Stimulated activated CD8-positive, alpha-beta memory T cell treated with anti-CD3 and anti-CD28 coated beads, Interleukin-15, amount 100 ng/mL, for 24 hours (primary cell): ENCODE measurements at regions not wholly inside any gene's neighbourhood (a gene's known extent, or its start where the extent isn't known, plus 50 kb on each side); places are given as distances from the start of the nearest gene placed in this dataset.

ENCODE experiments used
- DNase-seq: peaks from one replicate; pipeline ENCODE4 v3.0.0-alpha.2; 2020; ENCODE audit warnings: low read depth

DNA sequence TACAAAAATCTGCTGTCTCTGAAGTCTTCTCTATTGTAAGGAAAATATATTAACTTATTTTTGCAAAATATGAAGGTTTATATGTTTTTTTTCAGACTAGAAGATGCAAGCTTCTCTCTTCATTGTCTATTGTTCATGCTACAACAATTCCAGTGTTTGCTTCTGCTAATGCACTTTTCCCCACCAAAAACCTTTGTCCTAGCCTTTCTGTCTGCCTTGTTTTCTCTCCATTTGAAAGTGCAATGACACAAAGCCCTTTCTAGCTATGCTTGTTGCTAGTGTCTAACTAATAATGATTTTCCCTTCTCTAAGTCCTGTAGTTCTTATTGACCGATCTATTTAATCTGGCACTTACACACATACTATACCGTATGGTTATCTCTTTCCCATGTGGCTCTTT lies 369.5 kb upstream of the CELF4 start:
- DNase-seq: no peak

DNA sequence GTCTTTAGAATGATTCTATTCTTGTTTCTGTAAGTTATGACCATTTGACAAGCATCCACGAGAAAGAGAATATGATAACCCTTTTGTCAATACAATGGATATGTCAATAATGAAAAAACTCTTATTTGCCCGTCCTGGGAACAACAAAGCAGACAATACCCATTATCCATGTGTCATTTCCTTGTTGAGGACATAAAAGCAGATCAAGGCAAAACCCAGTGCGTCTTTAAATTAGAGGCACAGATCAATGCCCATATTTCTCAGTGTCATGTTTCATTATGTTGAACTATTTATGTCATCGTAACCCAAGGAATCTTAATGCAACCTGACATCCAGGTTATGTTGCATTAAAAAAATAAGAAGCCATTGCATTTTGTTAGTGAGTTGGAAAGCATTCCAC lies 365.0 kb upstream of the CELF4 start:
- DNase-seq: no peak

DNA sequence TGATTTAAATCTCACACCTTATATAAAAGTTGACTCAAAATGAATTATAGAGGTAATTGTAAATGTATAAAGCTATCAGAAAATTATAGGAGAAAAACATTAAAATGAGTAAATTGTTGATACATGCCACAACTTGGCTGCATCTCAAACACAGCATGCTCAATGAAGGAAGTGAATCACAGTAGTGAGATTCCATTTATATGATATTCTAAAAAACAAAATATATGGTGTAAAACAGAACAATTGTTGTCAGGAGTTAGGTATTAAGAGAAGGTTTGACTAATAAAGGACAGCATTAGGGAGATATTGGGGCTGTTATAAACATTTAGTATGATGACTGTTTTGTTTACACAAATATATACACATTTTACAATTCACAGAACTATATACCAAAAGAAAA lies 356.6 kb upstream of the CELF4 start:
- no peak for DNase-seq

DNA sequence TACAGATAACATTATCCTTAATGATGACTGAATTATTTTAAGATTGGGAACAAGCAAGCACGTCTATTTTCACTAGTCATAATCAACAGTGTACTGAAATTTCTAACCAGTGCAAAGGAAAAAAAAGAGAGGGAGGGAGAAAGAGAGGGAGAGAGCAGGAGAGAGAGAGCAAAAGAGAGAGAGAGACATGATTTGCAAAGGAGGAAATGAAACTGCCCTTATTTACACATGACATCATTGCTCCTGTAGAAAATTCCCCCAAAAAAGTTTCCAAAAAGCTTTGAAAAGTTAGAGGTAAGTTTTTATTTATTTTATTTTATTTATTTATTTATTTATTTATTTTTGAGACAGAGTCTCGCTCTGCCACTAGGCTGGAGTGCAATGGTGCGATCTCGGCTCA lies 355.3 kb upstream of the CELF4 start:
- no peak for DNase-seq

DNA sequence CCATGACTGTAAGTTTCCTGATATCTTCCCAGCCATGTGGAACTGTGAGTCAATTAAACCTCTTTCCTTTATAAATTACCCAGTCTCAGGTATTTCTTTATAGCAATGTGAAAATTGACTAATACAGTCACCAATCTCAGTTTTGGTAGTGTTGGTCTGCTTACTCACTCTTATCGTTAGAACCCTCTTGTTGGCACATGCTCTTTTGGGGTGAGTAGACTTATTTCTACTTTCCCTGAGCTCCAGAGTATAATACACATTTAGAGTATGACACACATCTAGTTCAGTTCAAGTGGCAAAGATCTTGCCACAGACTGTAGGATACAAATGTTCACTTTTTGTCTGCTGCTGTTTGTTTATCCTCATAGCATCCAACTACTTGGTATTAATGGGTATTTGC lies 347.5 kb upstream of the CELF4 start:
- no peak for DNase-seq

DNA sequence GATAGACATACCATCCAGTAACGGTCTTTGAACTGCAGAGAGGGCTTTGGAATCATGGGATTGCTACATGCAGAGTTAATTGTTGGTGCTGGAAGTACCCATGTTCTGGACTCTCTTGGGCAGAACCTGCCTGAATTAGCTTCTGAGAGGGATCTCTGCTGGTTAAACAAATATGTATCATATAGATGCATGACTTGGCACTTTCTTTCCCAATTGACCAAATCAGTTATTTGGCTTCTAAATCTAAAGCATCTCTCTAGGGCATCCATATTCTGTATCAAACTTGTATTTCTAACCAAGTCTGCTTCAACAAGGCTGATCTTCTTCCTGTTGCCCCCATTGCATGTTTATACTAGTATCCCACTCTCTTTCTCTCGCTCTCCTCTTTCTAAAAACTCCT lies 336.7 kb upstream of the CELF4 start:
- DNase-seq: no peak

DNA sequence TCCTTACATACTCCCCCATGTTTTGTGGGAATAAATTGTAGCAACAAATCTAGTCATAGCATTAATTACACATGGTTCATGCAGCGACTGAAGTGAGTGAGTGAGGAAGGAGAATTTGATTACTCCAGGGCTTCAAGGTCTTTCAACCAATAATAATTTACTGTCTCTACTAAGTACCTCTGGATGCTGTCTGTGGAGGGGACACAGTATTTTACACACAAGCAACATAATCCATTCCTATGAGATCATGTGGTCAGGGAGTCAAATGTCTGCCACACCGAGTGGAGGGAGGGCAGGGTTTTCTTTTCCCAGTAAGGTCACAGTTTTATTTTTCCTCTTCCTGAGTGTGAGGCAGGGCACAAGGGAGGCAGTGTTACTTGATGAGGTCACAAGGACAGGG lies 334.7 kb upstream of the CELF4 start:
- DNase-seq: no peak

DNA sequence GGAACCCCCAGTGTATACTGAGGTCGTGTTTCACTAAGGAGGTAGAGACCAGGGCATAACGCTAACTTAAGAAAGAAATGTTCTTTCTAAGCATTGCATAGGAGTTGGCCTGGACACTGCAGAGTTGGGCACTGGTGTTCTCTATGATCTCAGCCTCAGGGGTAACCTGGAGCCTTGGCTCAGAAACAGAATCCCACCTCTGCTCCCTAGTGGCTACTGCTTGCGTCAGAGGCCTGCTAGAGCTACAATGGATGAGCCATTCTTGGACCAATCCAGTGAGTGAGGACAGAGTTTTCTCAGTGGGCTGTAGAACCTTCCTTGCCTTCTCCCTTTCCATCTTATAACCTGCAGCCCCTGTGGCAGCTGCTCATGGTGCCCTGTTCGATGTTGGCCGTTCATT lies 324.4 kb upstream of the CELF4 start:
- no peak for DNase-seq

DNA sequence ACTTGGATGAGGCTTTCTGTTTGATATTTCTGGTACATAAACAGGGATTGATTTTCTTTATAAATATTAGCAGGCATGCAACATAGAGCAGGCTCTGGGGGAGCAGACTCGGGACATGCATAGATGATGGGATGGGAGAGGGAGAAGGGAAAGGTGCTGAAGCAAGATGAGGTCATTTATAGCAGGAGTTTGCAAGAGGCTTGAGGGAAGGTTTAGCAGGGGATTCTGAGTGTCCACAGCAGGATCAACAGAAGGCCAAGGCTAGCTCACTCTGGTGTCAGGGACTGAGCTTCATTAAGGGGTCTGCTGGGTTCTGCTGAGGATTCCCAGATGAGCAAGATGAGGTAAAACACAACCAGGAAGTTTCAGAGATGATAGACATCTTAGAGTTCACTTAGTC lies 309.1 kb upstream of the CELF4 start:
- no peak for DNase-seq

DNA sequence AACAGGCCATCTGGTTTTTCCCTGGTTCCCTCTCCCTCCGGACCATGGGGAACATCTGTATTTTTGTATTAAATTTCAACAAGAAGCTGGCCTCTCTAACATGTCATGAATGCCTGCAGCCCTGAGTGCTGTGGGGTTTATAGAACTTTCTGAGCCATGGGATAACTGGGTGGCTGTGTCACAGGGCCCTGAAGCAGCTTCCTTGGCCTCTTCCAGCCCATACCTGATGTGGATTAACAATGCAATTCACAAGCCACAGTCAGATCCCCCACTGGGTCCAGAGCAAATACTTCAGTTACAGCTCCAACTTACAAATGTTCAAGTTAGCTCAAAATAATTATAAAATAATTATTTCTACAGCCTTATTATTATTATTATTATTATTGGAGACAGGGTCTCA lies 307.8 kb upstream of the CELF4 start:
- no peak for DNase-seq

DNA sequence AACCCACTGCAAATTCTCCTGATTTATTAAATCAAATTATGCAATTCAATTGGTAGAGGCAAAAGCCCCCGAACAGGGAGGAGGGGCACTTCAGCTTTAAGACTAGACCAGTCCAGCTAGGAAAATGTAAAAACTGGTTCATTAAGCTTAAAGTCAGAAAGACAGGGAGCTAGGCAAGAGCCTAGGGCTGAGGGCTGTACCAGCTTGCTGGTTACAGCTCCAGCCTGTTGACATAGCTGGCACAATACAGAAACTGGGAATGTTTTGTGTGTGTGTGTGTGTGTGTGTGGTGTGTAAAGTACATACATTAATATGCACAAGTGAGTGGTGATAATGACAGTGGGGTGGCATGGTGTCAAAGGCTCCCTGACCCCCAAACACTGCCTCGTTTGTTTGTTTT lies 307.0 kb upstream of the CELF4 start:
- DNase-seq: no peak

DNA sequence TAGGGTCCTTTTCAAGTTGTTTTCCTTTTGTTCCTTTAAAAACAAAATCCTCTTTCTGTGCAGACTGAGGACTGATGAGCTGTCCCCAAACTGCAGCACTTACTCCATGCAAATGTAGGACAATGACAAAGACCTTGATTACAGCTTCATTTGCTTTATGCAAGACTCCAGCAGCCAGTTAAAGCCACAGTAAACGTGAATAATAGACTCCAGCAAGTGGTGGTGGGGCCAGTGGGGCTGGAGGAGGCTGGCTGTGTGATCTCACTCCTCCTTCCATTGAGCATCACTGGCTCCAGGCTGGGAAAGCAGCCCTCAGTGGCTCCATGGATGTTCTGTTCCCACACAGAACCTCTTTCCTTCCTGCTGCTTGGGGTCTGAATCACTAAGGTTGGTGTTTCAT lies 306.0 kb upstream of the CELF4 start:
- no peak for DNase-seq

DNA sequence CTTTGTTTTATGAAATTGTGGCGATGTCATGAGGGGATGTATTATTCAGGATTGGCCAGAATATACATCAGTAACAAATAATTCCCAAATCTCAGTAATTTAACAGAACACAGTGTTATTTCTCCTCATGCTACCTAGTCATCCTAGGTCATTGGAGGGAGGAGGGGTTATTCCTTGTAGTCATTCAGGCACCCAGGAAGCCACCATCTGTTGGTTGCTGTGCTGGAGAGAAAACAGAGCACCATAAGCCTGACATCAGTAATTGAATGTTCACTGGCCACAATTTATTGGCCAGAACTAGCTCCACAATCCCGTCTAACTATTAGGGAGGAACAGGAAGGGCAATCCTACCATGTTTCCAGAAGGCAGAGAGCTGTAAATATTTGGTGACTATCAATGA lies 303.5 kb upstream of the CELF4 start:
- no peak for DNase-seq

DNA sequence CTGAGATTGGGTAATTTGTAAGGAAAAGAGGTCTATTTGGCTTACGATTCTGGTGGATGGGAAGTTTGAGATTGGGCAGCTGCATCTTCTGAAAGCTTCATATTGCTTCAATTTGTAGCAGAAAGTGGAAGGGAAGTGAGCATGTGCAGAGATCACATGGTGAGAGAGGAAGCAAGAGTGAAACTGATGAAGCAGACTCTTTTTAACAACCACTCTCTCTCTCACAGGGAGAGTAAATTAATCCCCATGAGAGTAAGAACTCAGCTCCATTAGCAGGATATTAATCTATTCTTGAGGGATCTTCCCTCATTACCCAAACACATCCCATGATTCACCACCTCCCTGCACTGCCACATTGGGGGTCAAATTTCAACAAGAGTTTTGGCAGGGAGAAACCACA lies 298.5 kb upstream of the CELF4 start:
- DNase-seq: no peak

DNA sequence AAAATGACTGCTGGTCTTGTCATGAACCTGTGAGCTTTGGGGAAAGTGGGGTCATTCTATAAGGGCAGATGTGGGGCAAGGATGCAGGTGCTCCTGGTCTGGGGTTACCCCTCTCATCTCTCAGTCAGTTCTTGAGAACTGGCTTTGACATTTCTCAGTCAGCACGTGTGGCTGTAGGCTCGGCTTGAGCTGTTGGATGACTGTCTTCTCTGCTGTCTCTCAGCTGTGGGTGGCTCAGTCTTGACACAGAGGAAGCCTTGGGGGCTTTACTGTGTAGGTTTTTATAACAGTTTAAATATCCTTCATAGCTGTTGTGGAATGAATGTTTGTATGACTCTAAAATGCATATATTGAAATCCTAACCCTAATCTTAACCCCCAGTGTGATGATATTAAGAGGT lies 296.4 kb upstream of the CELF4 start:
- DNase-seq: no peak

DNA sequence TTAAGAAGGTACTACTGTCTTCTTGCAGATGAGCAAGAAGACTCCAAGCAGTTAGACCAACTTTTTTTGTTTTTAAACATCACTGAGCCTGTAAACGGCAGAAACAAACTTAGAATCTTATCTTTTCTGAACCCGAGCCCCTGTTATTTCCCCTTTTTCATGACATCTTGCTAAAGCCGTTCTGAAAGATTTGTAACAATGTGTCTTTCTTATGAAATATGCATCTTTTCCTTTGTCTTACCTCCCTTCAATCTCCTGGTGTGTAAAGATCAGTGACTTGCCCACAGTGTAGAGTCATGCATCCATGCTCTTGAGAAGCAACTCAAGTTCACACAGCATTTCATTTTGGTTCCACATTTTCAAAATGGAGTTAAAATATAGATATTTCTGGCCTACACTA lies 288.8 kb upstream of the CELF4 start:
- no peak for DNase-seq

DNA sequence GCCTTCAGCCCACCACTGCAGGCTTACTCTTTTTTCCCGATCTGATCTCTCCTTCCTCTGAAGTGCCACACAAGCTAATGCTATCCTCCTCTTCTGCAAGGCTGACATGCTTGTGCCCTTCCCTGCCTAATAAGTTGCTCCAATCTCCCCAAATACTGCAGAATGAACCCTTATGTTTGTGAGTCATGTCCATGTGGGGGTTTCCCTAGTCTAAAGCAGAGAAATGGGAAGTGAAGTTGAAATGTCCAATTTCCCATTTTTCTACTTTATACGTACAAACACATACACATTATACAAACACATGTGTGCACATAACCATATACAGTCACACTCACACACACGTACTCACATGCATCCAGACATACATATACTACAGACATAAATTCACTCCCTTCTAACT lies 288.1 kb upstream of the CELF4 start:
- DNase-seq: no peak

DNA sequence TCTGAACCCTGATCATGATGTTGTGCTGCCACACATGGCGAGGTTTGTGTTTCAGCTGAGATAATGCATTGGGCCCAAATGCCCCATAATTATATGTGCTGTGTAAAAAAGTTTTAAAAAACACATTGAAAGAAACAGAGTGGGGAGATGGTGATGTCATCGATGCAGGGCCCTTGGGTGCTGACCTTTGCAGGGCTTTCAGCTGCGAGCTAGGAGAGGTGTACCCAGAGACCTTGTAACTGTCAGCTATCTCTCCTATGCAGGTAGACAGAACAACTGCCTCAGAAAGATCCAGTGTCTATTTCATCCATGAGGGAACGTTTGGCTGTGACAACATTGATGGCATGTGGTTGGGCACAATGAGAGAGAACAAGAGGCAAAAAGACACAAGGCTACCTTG lies 286.9 kb upstream of the CELF4 start:
- no peak for DNase-seq

DNA sequence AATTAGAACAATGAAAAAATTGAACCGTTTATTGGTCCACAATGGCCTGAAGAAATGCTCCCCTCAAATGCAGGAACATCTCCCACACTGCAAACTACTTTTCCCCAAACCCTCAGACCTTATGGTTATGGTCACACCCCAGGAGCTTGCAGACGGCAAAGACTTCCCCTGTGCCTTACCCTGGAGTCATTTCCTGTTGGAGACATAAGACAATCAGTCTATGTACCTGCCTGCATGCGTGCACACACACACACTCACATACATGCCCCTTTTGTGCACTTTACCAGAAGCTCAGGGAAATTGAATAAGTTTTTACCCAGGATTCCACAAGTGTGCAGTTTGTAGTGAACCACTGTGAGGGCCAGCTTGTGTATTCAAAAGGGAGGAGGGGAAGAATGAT lies 281.9 kb upstream of the CELF4 start:
- DNase-seq: no peak

DNA sequence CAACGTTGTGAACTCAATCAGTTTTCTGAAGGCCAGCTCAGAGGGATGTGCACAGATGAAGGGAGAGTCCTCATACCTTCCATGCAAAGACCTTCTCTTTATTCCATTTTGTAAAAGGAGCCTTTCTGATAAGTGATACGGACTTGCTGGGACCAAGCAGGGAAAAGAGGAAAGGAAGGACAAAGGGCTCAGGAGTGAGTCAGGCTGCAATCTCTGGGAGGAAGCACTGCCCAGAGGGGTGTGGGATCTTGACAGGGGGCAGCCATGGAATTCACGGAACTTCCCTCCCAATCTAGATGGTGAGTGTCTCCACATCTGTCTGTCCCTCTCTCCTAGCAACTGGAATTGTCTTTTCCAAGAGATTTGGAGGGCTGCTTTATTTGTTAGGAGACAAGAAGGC lies 281.4 kb upstream of the CELF4 start:
- no peak for DNase-seq

DNA sequence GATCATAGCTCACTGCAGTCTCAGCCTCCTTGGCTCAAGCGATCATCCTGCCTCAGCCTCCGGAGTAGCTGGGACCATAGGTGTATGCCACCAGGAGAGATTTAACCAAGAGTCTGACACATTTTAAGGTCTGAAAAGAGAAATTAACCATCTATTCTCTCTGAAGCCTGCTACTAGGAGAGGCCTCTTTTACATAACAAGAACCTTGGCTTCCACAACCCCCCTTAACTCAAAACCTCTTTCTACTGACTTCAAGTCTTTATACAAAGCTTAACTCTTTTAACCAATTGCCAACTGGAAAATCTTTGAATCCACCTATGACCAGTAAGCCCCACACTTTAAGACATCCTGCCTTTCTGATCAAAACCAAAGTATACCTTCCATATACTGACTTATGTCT lies 279.9 kb upstream of the CELF4 start:
- no peak for DNase-seq

DNA sequence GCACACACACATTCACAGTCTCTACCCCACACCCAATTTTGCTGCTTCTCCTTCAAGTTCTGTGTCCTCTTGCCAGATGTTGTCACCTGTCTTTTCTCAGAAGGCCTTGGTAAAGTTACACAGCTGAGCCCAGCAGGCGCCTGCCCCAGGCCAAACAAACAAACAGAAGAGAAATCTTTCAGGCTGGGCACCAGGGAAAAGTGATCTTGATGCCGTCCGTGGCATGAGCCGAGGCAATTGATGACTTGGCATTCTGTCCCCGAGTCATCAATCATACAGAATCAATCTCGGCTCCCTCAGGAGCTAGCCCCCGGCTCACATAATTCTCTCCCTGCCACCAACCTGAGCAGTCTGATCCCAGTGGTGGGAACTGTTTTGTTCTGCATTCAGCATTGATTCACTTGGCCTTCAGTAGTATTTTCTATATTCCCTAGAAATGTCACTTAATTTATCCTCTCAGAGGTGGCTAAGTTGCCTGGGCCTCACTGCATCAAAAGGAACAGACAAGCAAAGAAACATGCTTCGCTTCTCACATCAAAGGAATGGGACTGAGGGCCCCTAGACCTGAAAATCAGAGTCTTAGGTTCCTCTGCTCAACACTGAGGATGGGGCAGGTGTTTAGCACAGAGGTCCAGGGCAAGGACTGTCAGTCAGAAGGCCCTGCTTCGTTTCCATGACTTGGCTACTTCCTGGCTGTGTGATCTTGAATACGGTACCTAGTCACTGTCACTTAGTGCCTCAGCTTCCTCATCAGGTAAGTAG lies 278.8 kb upstream of the CELF4 start:
- DNase-seq: no peak

DNA sequence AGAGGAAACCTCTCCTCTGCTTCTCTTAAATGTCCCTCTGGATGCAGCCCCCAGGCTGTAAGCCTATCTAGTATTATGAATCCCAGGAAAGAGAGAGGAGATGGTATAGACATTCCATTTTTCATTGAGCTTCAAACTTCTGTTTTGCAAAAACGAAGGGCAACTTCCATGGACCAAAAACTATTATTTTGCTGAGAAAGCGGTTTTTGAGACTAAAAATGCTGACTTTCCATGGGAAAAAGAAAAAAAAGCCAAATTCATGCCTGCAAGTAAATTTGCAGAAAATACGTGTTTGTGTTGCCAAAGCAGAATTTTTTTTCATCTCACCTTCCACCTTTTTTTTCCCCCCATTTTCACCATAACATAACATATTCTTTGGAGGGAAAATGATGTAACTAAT lies 272.5 kb upstream of the CELF4 start:
- DNase-seq: no peak

DNA sequence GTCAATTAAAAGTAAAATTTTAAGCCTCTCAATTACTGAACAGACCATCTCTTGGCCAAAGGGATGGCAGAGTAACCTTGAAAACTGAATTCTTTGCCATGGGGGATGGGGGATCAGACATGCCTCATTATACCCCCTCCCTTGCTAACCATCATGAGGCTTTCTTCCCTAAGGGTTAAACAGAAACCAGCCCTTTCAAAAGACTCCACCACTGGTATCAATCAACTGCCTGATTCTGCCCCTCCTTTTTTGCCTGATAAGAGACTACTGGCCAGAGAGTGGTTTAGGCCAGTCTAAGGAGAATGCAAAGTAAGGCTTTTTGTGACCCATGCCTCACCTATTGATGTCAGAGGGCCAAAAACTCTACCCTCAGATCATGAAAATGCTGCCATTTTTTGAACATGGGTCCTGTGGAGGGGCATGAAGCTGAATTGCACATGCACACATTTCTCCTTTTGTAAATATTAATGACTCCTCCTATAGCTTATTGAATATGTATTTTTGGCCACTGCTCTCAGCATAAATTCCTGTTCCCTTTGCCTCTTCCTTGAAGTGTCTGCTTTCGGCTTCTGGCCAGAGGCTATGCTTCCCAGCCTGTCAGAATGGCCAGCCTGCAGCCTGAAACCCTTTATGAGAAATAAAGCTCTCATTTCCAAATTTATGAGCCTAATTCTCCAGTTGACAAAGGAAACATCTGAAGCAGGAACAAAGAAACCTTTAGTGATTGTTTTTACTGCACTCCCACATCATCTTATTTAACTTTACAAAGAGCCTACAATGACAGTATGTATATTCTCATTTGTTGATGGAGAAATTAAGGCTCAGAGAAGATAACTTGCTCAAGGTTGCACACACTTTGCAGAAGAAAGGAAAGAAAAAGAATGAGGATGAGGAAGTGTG lies 270.7 kb upstream of the CELF4 start:
- DNase-seq: no peak
